ENCODE measurements at regions not wholly inside any gene's neighbourhood (a gene's known extent, or its start where the extent isn't known, plus 50 kb on each side); places are given as distances from the start of the nearest gene placed in this dataset.

DNA sequence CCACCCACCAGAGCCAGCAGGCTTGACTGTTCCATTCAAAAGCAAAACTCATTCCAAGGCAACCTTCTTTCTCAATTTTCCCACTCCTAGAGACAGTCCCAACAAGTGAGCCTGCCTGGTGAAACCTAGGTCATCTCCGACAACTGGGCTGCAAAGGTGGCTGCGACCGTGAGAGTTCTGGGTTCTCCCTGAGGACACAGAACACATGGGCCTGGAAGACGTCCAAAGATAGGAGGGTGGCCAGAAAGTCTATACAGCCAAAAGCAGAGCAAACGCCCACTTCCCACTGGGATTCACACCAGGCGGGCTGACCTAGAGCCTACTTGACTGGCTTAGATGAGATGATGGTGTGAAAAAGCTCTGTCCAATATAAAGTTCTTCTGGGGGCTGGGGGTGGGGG, 90.2 kb upstream of the GRIK3 start:
- Histone ChIP-seq H4K20me1 (ENCODE audit: control insufficient read depth, extremely low read depth, insufficient read depth, low read length) (no peaks in the 10 kb centered on the region), H3K4me1 (ENCODE audit: control insufficient read depth, extremely low read depth, insufficient read depth, low read length) (no peaks in the 10 kb centered on the region), H3K36me3 (ENCODE audit: control insufficient read depth, insufficient read depth, low read length) (no peaks in the 10 kb centered on the region), H3K27me3 (ENCODE audit: control insufficient read depth, insufficient read depth, low read length) (no peaks in the 10 kb centered on the region), H3K4me3 (replicated peaks in 1 of 4; ENCODE audit: control extremely low read depth in 1 of 4, insufficient read depth in 1 of 4, low read depth in 3 of 4, low read length in 4 of 4) (no peak overlapping the region), H3K9me3 (ENCODE audit: control insufficient read depth, insufficient read depth, low read depth, low read length) (no peaks in the 10 kb centered on the region), H3K9ac (ENCODE audit: insufficient read depth, low read length) (no peak overlapping the region), H3K4me2 (ENCODE audit: extremely low read depth, insufficient read depth, low read length) (no peak overlapping the region), H3K27ac (ENCODE audit: insufficient read depth, low read length) (no peak overlapping the region), H2AFZ (ENCODE audit: low read length) (no peak overlapping the region), H3K79me2 (ENCODE audit: control insufficient read depth, insufficient read depth, low read length) (no peaks in the 10 kb centered on the region)
- TF ChIP-seq, protein P1, sequence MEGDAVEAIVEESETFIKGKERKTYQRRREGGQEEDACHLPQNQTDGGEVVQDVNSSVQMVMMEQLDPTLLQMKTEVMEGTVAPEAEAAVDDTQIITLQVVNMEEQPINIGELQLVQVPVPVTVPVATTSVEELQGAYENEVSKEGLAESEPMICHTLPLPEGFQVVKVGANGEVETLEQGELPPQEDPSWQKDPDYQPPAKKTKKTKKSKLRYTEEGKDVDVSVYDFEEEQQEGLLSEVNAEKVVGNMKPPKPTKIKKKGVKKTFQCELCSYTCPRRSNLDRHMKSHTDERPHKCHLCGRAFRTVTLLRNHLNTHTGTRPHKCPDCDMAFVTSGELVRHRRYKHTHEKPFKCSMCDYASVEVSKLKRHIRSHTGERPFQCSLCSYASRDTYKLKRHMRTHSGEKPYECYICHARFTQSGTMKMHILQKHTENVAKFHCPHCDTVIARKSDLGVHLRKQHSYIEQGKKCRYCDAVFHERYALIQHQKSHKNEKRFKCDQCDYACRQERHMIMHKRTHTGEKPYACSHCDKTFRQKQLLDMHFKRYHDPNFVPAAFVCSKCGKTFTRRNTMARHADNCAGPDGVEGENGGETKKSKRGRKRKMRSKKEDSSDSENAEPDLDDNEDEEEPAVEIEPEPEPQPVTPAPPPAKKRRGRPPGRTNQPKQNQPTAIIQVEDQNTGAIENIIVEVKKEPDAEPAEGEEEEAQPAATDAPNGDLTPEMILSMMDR (conservative IDR thresholded peaks at IDR 0.05 in 1 of 2, IDR thresholded peaks at IDR 0.05 in 1 of 2; ENCODE audit: low read depth in 1 of 2, low read length in 2 of 2) = no peak
- TF ChIP-seq EZH2 (IDR thresholded peaks at IDR 0.05; ENCODE audit: low read length, missing control alignments) = no peak
- DNase-seq (ENCODE audit: low read depth in 2 of 2) = no peak

- Histone ChIP-seq H3K9ac (ENCODE audit: insufficient read depth, low read length) (no peak overlapping the region), H3K4me3 (replicated peaks in 1 of 4; ENCODE audit: control extremely low read depth in 1 of 4, insufficient read depth in 1 of 4, low read depth in 3 of 4, low read length in 4 of 4) (no peak overlapping the region), H3K4me2 (ENCODE audit: extremely low read depth, insufficient read depth, low read length) (no peak overlapping the region), H2AFZ (ENCODE audit: low read length) (no peak overlapping the region), H3K36me3 (ENCODE audit: control insufficient read depth, insufficient read depth, low read length) (no peaks in the 10 kb centered on the region), H4K20me1 (ENCODE audit: control insufficient read depth, extremely low read depth, insufficient read depth, low read length) (no peaks in the 10 kb centered on the region), H3K4me1 (ENCODE audit: control insufficient read depth, extremely low read depth, insufficient read depth, low read length) (no peaks in the 10 kb centered on the region), H3K27ac (ENCODE audit: insufficient read depth, low read length) (no peak overlapping the region), H3K79me2 (ENCODE audit: control insufficient read depth, insufficient read depth, low read length) (no peaks in the 10 kb centered on the region), H3K27me3 (ENCODE audit: control insufficient read depth, insufficient read depth, low read length) (no peaks in the 10 kb centered on the region), H3K9me3 (ENCODE audit: control insufficient read depth, insufficient read depth, low read depth, low read length) (no peaks in the 10 kb centered on the region)
- no peak for DNase-seq (ENCODE audit: low read depth in 2 of 2)
- no peak for TF ChIP-seq EZH2 (IDR thresholded peaks at IDR 0.05; ENCODE audit: low read length, missing control alignments)
- TF ChIP-seq, protein P1 (conservative IDR thresholded peaks at IDR 0.05 in 1 of 2, IDR thresholded peaks at IDR 0.05 in 1 of 2; ENCODE audit: low read depth in 1 of 2, low read length in 2 of 2) = no peak
Observed at GRCh38 chr1:37125295-37125694, 91.0 kb upstream of the GRIK3 start.

GRCh38 chr1:37127254-37127748, 93.0 kb upstream of the GRIK3 start:
- H3K36me3 ChIP-seq (ENCODE audit: control insufficient read depth, insufficient read depth, low read length) = no peaks in the 10 kb centered on the region
- H4K20me1 ChIP-seq (ENCODE audit: control insufficient read depth, extremely low read depth, insufficient read depth, low read length) = no peaks in the 10 kb centered on the region
- H3K27me3 ChIP-seq (ENCODE audit: control insufficient read depth, insufficient read depth, low read length) = no peaks in the 10 kb centered on the region
- H3K27ac ChIP-seq (ENCODE audit: insufficient read depth, low read length) = no peak overlapping the region
- H3K4me3 ChIP-seq (replicated peaks in 1 of 4; ENCODE audit: control extremely low read depth in 1 of 4, insufficient read depth in 1 of 4, low read depth in 3 of 4, low read length in 4 of 4) = no peak overlapping the region
- H2AFZ ChIP-seq (ENCODE audit: low read length) = no peak overlapping the region
- H3K79me2 ChIP-seq (ENCODE audit: control insufficient read depth, insufficient read depth, low read length) = no peaks in the 10 kb centered on the region
- no peaks in the 10 kb centered on the region for H3K9me3 ChIP-seq (ENCODE audit: control insufficient read depth, insufficient read depth, low read depth, low read length)
- no peaks in the 10 kb centered on the region for H3K4me1 ChIP-seq (ENCODE audit: control insufficient read depth, extremely low read depth, insufficient read depth, low read length)
- no peak overlapping the region for H3K9ac ChIP-seq (ENCODE audit: insufficient read depth, low read length)
- DNase-seq (ENCODE audit: low read depth in 2 of 2) = no peak
- H3K4me2 ChIP-seq (ENCODE audit: extremely low read depth, insufficient read depth, low read length) = no peak overlapping the region
- no peak for TF ChIP-seq EZH2 (IDR thresholded peaks at IDR 0.05; ENCODE audit: low read length, missing control alignments)
- TF ChIP-seq, protein P1 (conservative IDR thresholded peaks at IDR 0.05 in 1 of 2, IDR thresholded peaks at IDR 0.05 in 1 of 2; ENCODE audit: low read depth in 1 of 2, low read length in 2 of 2) = no peak

Data from fibroblast of lung (primary cell).